GM13977 (cell line): ENCODE measurements at regions not wholly inside any gene's neighbourhood (a gene's known extent, or its start where the extent isn't known, plus 50 kb on each side); places are given as distances from the start of the nearest gene placed in this dataset.

Experiments used
- DNase-seq: peaks from one replicate; pipeline ENCODE4 v3.0.0; 2012; ENCODE audit warnings: low spot score
- in situ Hi-C: fragments of 300-500 bp; cut with MboI; formaldehyde crosslinking; loops from one replicate; pipeline ENCODE4 v1.12.0; 2022; ENCODE audit warnings: low sequenced_read_pairs, low pct_unique_long_range_greater_than_20kb, mixed read lengths, inconsistent platforms; ENCODE audit not compliant: unreplicated experiment
- TF ChIP-seq, protein P1 (sequence below): IDR thresholded peaks from 2 replicates; pipeline ENCODE4 v1.5.1; 2012; ENCODE audit warnings: mild to moderate bottlenecking, control low read depth; ENCODE audit not compliant: insufficient read depth; ENCODE audit errors: extremely low read depth, missing control alignments

GRCh38 chr1:25003457-25004190 lies 73.5 kb upstream of the RUNX3 start:
- in situ Hi-C loops: no loop called here
- DNase-seq: no peak

GRCh38 chr1:25003000-25003399 lies 72.9 kb upstream of the RUNX3 start:
- in situ Hi-C loops: no loop called here
- DNase-seq: no peak
- TF ChIP-seq, protein P1, sequence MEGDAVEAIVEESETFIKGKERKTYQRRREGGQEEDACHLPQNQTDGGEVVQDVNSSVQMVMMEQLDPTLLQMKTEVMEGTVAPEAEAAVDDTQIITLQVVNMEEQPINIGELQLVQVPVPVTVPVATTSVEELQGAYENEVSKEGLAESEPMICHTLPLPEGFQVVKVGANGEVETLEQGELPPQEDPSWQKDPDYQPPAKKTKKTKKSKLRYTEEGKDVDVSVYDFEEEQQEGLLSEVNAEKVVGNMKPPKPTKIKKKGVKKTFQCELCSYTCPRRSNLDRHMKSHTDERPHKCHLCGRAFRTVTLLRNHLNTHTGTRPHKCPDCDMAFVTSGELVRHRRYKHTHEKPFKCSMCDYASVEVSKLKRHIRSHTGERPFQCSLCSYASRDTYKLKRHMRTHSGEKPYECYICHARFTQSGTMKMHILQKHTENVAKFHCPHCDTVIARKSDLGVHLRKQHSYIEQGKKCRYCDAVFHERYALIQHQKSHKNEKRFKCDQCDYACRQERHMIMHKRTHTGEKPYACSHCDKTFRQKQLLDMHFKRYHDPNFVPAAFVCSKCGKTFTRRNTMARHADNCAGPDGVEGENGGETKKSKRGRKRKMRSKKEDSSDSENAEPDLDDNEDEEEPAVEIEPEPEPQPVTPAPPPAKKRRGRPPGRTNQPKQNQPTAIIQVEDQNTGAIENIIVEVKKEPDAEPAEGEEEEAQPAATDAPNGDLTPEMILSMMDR: no peak

More at GRCh38 chr1:25003457-25004190, 73.5 kb upstream of the RUNX3 start:
- TF ChIP-seq, protein P1: no peak

- no peak for DNase-seq
- TF ChIP-seq, protein P1: no peak
- in situ Hi-C loops: no loop called here
Measured at GRCh38 chr1:25001125-25001915, 71.2 kb upstream of the RUNX3 start.

- in situ Hi-C loops: no loop called here
- TF ChIP-seq, protein P1: no peak
Measured at GRCh38 chr1:24999906-25000305, 69.8 kb upstream of the RUNX3 start.

GRCh38 chr1:24999426-24999825 lies 69.3 kb upstream of the RUNX3 start:
- DNase-seq: no peak
- in situ Hi-C loops: no loop called here
- TF ChIP-seq, protein P1: no peak

More at GRCh38 chr1:24999906-25000305, 69.8 kb upstream of the RUNX3 start:
- no peak for DNase-seq

DNA sequence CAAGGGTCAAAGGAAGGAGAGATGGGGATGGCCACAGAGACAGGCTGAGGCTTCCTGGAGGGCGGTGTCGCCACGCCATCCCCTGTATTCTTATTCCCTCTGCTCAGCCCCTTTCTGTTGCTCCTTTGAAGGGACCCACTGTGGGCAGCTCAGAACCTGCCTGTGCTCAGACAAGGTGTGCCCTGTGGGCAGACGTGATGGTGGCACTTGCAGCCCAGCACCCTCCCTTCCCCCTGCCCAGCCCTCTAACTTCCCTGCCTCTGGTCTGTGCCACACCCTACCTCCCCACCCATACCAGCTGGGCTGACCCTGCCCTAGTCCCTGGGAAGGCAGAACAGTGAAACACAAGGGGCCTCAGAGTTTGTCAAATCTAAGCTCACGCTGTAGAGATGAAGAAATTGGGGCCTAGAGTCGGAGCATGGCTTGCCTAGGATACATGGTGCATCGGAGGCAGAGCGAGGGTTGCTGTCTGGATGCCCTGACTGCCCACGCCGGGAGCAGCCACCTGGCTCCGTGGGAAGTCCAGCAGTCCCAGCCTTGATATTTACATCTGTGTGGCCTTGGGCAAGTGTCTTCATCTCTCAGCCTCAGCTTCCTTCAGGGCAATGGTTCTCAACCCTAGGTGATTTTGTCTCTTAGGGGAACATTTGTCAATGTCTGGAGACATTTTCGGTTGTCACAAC lies 68.6 kb upstream of the RUNX3 start:
- in situ Hi-C loops: no loop called here
- TF ChIP-seq, protein P1: no peak
- DNase-seq: no peak
